ENCODE measurements at regions not wholly inside any gene's neighbourhood (a gene's known extent, or its start where the extent isn't known, plus 50 kb on each side); places are given as distances from the start of the nearest gene placed in this dataset.

GRCh38 chr6:113171882-113172281 is 685.3 kb upstream of the MARCKS start:
- TF ChIP-seq CTCF (IDR thresholded peaks at IDR 0.05; ENCODE audit: low read length) (no peak), EZH2phosphoT487 (IDR thresholded peaks at IDR 0.05; ENCODE audit: low read length) (no peak)

Measured in MM.1S (cell line).